ENCODE measurements at regions not wholly inside any gene's neighbourhood (a gene's known extent, or its start where the extent isn't known, plus 50 kb on each side); places are given as distances from the start of the nearest gene placed in this dataset.

DNA sequence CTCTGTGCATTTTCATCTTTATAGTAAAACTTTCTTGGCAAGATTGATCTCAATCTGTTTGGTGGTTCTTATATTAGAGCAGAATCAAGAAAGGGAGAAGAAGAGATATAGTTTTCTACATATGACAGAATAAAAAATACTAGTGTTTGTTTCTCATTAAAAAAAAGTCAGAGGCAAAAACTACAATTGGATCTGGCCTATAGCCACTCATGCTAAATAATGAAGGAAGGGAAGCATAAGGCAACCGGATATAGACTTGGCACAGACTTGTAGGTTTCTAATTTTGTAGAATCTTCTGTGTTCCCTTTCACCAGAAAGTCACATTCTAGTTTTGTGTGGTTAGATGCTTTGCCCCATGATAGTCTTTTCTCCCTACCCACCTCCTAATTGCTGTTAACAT is 306.2 kb downstream of the PIK3R1 start (continued):
- no peak for TF ChIP-seq ZNF674 (CRISPR knock-in tag; IDR thresholded peaks at IDR 0.05; ENCODE audit: low read depth)
- TF ChIP-seq PLRG1 (conservative IDR thresholded peaks at IDR 0.05) = no peak

DNA sequence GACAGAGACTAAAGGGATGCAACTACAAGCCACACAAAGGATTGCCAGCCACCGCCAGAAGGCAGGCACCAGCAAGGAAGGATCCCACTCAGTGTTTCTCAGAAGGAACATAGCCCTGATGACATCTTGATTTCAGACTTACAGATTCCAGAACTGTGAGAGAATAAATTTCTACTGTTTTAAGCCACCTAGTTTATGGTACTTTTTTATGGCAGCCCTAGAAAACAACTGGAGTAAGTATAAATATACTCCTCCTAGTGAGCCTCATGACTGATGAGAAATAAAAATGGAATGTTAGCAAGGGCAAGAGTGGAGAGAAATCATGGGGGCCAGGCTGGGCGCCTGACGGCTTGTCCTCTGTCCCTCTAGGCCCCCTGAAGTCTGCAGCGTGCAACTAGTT is 307.3 kb downstream of the PIK3R1 start:
- intact Hi-C loops (cut with micrococcal nuclease; ENCODE audit: unreplicated experiment) = no loop called here
- CTCF ChIA-PET (ENCODE audit: low intra/inter-chr PET ratio, low total read pairs) = no interaction called here
- H3K4me2 ChIP-seq (ENCODE audit: low read depth, low read length) = no peak overlapping the region
- in situ Hi-C loops (cut with HindIII; ENCODE audit: extremely low pct_ligation_motif_present, low pct_unique_long_range_greater_than_20kb) = no loop called here
- no peak overlapping the region for H3K27ac ChIP-seq (ENCODE audit: extremely low read length, insufficient read depth, low read length)
- H3K79me2 ChIP-seq (ENCODE audit: insufficient read depth, low read length) = no peaks in the 10 kb centered on the region
- no TSS peak for BruUV-seq (replicated peaks)
- H3K36me3 ChIP-seq (replicated peaks in 1 of 2; ENCODE audit: control insufficient read depth in 1 of 2, insufficient read depth in 2 of 2, low read length in 2 of 2) = no peaks in the 10 kb centered on the region
- no peak for ATAC-seq
- no peak for FAIRE-seq
- H2AFZ ChIP-seq (ENCODE audit: low read length) = no peak overlapping the region
- peaks cover under 1% of the 10 kb centered on the region; the same call in 1 of the 2 replicates for H3K9me3 ChIP-seq (ENCODE audit: low read length)
- POLR2A ChIA-PET = no interaction called here
- H3K4me3 ChIP-seq (replicated peaks in 1 of 3; ENCODE audit: insufficient read depth in 1 of 3, low read depth in 2 of 3, low read length in 3 of 3) = no peak overlapping the region
- no peaks in the 10 kb centered on the region for H3K4me1 ChIP-seq (ENCODE audit: insufficient read depth, low read length)
- TF ChIP-seq, protein P1, sequence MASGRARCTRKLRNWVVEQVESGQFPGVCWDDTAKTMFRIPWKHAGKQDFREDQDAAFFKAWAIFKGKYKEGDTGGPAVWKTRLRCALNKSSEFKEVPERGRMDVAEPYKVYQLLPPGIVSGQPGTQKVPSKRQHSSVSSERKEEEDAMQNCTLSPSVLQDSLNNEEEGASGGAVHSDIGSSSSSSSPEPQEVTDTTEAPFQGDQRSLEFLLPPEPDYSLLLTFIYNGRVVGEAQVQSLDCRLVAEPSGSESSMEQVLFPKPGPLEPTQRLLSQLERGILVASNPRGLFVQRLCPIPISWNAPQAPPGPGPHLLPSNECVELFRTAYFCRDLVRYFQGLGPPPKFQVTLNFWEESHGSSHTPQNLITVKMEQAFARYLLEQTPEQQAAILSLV (CRISPR knock-in tag; IDR thresholded peaks at IDR 0.05; ENCODE audit: borderline replicate concordance) = no peak
- TF ChIP-seq, protein P2, sequence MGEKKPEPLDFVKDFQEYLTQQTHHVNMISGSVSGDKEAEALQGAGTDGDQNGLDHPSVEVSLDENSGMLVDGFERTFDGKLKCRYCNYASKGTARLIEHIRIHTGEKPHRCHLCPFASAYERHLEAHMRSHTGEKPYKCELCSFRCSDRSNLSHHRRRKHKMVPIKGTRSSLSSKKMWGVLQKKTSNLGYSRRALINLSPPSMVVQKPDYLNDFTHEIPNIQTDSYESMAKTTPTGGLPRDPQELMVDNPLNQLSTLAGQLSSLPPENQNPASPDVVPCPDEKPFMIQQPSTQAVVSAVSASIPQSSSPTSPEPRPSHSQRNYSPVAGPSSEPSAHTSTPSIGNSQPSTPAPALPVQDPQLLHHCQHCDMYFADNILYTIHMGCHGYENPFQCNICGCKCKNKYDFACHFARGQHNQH (CRISPR knock-in tag; IDR thresholded peaks at IDR 0.05) = no peak
- no peak for TF ChIP-seq NCOA5 (CRISPR knock-in tag; IDR thresholded peaks at IDR 0.05)
- no peaks in the 10 kb centered on the region for H4K20me1 ChIP-seq (ENCODE audit: insufficient read depth, low read length)
- DNase-seq (ENCODE audit: low spot score) = no peak
- WGBS (ENCODE audit: low lambda C conversion rate) = 43% methylated on average over 4 of the region's 4 CpGs
- no peaks in the 10 kb centered on the region for H3K27me3 ChIP-seq (ENCODE audit: control insufficient read depth in 1 of 2, insufficient read depth in 2 of 2, low read length in 2 of 2)
- no peak overlapping the region for H3K9ac ChIP-seq (ENCODE audit: insufficient read depth, low read depth, low read length)

DNA sequence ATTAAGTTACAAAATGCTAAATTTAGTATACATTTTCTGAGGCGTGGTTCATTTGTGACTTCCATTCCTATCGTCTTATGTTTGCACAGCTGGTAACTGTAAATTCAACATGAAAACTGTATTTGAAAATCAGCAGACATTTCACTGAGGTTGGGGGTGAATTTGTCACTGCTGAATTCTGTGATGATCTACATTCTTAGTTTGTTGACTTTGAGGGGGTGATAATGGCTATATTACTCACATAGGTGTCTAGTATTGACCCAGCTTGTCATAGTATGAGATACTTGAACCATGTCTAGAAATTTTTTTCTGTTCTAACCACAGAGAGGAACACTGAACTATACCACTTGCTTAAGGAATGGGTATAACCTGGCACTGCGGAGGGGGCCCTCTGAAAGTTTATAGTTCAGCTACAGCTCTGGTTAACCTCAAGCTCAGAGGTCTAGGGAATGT is 313.3 kb downstream of the PIK3R1 start:
- no peaks in the 10 kb centered on the region for H3K27me3 ChIP-seq (ENCODE audit: control insufficient read depth in 1 of 2, insufficient read depth in 2 of 2, low read length in 2 of 2)
- 0% methylated on average over 3 of the region's 3 CpGs for WGBS (ENCODE audit: low lambda C conversion rate)
- in situ Hi-C loops (cut with HindIII; ENCODE audit: extremely low pct_ligation_motif_present, low pct_unique_long_range_greater_than_20kb) = no loop called here
- TF ChIP-seq, protein P3, sequence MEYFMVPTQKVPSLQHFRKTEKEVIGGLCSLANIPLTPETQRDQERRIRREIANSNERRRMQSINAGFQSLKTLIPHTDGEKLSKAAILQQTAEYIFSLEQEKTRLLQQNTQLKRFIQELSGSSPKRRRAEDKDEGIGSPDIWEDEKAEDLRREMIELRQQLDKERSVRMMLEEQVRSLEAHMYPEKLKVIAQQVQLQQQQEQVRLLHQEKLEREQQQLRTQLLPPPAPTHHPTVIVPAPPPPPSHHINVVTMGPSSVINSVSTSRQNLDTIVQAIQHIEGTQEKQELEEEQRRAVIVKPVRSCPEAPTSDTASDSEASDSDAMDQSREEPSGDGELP (IDR thresholded peaks at IDR 0.05; ENCODE audit: borderline replicate concordance, low read depth) = no peak
- TF ChIP-seq, protein P4, sequence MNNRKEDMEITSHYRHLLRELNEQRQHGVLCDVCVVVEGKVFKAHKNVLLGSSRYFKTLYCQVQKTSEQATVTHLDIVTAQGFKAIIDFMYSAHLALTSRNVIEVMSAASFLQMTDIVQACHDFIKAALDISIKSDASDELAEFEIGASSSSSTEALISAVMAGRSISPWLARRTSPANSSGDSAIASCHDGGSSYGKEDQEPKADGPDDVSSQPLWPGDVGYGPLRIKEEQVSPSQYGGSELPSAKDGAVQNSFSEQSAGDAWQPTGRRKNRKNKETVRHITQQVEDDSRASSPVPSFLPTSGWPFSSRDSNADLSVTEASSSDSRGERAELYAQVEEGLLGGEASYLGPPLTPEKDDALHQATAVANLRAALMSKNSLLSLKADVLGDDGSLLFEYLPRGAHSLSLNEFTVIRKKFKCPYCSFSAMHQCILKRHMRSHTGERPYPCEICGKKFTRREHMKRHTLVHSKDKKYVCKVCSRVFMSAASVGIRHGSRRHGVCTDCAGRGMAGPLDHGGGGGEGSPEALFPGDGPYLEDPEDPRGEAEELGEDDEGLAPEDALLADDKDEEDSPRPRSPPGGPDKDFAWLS (CRISPR knock-in tag; IDR thresholded peaks at IDR 0.05; ENCODE audit: borderline replicate concordance) = no peak
- no peak for TF ChIP-seq ZNF432 (CRISPR knock-in tag; IDR thresholded peaks at IDR 0.05; ENCODE audit: borderline replicate concordance)
- no peak for TF ChIP-seq REXO4 (CRISPR knock-in tag; IDR thresholded peaks at IDR 0.05; ENCODE audit: borderline replicate concordance)
- no peak for TF ChIP-seq AGO1 (IDR thresholded peaks at IDR 0.05; ENCODE audit: low read depth, low read length, poor library complexity, severe bottlenecking)
- TF ChIP-seq GTF2F1 (IDR thresholded peaks at IDR 0.05; ENCODE audit: low read length) = no peak

More for the DNA sequence above, 313.3 kb downstream of the PIK3R1 start:
- FAIRE-seq = no peak
- Histone ChIP-seq H3K4me3 (replicated peaks in 1 of 3; ENCODE audit: insufficient read depth in 1 of 3, low read depth in 2 of 3, low read length in 3 of 3) (no peak overlapping the region), H3K4me2 (ENCODE audit: low read depth, low read length) (no peak overlapping the region), H3K4me1 (ENCODE audit: insufficient read depth, low read length) (no peaks in the 10 kb centered on the region), H2AFZ (ENCODE audit: low read length) (no peak overlapping the region), H3K9me3 (ENCODE audit: low read length) (peaks cover 7% of the 10 kb centered on the region), H3K36me3 (replicated peaks in 1 of 2; ENCODE audit: control insufficient read depth in 1 of 2, insufficient read depth in 2 of 2, low read length in 2 of 2) (no peaks in the 10 kb centered on the region), H3K79me2 (ENCODE audit: insufficient read depth, low read length) (no peaks in the 10 kb centered on the region), H3K27ac (ENCODE audit: extremely low read length, insufficient read depth, low read length) (no peak overlapping the region), H3K9ac (ENCODE audit: insufficient read depth, low read depth, low read length) (no peak overlapping the region), H4K20me1 (ENCODE audit: insufficient read depth, low read length) (no peaks in the 10 kb centered on the region)
- BruUV-seq (replicated peaks) = no TSS peak
- intact Hi-C loops (cut with micrococcal nuclease; ENCODE audit: unreplicated experiment) = no loop called here
- no peak for DNase-seq (ENCODE audit: low spot score)
- ATAC-seq = no peak
- ChIA-PET POLR2A (no interaction called here), CTCF (ENCODE audit: low intra/inter-chr PET ratio, low total read pairs) (no interaction called here)

Measured in HepG2 (cell line).